Fibroblast of skin of left biceps (primary cell): ENCODE measurements at regions not wholly inside any gene's neighbourhood (a gene's known extent, or its start where the extent isn't known, plus 50 kb on each side); places are given as distances from the start of the nearest gene placed in this dataset.

Experiments
- DNase-seq, 2 experiments: peaks; one replicate each; pipeline ENCODE4 v3.0.0-alpha.2; 2013; ENCODE audit warnings: low read depth in 2 of 2

GRCh38 chr7:38002689-38003088, 82.2 kb downstream of the EPDR1 start:
- DNase-seq = no peak

DNA sequence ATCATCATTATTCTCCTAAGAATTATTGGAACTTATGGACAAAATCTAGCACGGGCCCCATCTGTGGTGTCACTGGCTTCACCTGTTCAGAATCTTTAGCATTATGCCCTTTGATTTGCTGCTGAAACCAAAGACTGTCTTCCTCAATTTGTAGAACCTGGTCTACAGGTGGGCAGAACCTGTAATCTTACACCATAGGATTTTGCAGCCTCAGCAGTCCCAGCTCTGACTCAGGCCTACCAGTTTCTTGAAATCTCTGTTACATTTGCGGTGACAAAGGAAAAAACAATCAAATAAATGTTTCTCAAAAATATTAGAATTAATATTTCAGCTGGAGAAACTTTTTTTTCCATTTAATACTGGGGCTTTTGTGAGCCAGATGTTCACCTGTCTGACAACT, 86.1 kb downstream of the EPDR1 start:
- no peak for DNase-seq

- no peak for DNase-seq
These were observed 86.7 kb downstream of the EPDR1 start for GRCh38 chr7:38007096-38007495.

DNA sequence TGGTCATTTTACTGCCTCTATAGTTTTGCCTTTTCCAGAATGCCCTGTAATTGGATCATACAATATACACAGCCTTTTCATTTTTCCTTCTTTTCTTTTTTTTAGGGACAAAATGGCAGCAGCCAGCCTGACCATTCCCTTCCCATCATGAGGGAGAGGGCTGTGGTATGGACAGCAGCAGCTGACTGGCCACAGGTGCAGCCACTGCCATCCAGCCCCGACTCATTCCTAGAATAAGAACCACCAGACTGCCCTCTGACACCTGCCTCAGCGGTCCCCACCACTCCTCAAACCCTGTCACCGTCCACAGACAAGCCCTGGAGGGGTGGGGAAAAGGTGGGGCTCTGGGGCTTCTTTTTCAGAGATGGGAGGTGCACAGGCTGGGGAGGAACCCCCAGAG, 92.8 kb downstream of the EPDR1 start:
- no peak for DNase-seq

GRCh38 chr7:38016567-38016966, 96.1 kb downstream of the EPDR1 start:
- no peak for DNase-seq

DNA sequence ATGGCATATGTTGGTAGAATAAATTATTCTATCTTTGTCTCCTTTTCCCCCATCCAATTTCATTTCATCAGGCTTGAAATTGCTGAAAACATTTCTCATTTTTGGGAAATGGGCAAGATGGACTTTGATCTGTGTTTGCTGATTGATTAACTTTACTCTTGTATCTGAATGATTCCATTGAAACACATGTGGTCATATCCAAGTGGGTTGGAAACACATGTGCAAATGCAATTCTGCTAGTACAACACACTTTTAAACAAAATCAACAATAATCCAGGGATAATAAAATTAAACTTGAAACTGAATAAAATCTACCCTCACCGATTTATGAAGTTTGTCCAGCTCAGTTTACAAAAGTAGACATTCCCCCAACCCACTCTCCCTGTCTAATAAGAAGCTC, 96.9 kb downstream of the EPDR1 start:
- DNase-seq = no peak

GRCh38 chr7:38020121-38020785, 99.8 kb downstream of the EPDR1 start:
- no peak for DNase-seq

GRCh38 chr7:38021892-38022291, 101.5 kb downstream of the EPDR1 start:
- DNase-seq = no peak

- DNase-seq = no peak
These were observed 105.4 kb downstream of the EPDR1 start for GRCh38 chr7:38025815-38026214.

- DNase-seq = no peak
These were observed 107.5 kb downstream of the EPDR1 start for GRCh38 chr7:38027884-38028455.

GRCh38 chr7:38034062-38034908, 113.8 kb downstream of the EPDR1 start:
- no peak for DNase-seq

DNA sequence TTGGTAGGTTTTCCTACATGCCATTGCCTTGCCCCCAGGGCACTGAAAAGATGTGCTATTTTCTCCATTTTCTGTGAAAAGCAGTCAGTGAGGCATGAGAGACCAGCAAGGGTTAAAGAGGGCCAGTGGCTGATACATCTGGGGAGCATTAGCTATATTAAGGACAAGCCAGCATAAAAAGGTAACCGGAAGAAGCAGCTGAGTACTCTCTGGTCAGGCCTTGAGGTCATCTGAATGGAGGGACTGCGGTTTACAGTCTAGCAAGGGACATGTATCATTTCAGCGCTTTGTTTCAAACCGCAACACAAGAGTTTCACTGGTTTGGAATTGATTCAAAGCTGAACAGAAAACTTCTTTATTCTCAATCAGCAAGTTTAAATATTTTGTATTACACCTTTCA, 120.4 kb downstream of the EPDR1 start:
- DNase-seq = no peak

- DNase-seq = no peak
These were observed 128.4 kb upstream of the STARD3NL start for GRCh38 chr7:38049679-38050078.

DNA sequence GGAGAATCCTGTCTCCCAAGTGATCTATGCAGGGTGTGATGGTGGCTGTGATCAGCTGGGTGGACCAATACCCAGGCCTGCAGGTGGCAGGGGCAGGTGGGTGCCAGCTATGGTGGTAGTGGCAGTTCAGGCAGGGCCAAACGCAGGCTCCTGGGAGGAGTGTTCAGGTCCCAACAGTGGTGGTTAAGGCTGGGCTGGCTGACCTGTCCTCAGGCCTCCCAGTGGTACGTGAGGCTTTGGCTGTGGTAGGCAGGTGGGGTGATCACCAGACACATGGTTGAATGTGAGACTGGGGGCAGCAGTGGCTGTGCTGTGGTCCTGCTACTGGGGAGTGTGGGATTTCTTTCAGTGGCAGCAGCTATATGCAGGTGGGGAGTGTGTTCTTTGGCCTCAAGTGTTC, 126.7 kb upstream of the STARD3NL start:
- no peak for DNase-seq

DNA sequence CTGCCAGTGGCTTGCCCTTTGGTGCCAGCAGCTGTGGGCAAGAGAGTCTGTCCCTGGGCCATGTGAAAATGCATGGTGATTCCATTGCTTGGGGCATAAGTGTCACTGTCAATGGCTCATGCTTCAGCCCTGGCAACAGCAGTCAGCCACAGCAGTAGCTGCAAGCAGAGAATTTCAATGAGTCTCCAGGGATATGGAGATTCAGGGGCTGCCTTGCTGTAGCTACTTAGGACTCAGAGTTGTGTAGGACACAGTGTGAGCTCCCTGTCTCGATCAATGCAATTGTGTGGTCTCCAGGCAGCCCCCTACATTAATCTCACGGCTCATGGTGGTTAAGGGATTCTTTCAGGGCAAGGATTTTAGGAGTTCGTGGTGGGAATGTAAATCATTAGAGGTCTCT, 126.3 kb upstream of the STARD3NL start:
- no peak for DNase-seq

DNA sequence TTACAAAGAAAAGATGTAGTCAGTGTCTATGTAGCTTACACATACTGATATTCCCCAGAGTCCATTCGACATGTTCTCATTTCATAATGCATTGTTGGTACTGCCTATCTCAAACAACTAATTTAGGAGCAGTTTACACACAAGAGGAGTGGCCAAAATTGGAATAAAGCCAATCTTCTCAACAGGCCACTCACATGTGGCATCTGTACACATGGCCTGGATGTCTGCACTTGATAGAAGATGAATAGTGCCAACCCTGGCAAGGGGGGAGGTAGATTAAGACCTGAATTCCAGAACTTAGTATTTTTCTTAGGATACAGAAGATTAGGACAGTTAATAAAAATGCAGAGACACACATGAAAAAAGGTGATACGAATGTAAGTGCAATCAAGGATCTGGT, 125.3 kb upstream of the STARD3NL start:
- DNase-seq = no peak

DNA sequence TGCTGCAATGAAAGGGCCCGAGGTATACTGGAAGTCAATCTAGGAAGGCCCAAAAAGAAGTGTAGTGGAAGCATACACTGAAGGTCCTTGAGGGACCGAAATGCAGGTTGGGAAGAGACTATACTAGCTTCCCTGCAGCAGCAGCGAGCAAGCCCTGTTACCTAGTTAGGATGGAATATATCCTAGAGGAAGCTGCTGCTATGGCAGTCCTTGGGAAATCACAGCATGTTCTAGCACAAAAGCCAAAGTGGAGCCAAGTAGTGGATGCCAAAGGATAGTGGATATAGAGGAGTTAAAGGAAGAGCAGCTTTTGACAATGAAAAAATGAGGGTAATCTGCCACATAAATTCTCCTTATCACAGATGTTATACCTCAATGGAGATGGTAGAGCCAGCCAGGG, 123.8 kb upstream of the STARD3NL start:
- DNase-seq = no peak

DNA sequence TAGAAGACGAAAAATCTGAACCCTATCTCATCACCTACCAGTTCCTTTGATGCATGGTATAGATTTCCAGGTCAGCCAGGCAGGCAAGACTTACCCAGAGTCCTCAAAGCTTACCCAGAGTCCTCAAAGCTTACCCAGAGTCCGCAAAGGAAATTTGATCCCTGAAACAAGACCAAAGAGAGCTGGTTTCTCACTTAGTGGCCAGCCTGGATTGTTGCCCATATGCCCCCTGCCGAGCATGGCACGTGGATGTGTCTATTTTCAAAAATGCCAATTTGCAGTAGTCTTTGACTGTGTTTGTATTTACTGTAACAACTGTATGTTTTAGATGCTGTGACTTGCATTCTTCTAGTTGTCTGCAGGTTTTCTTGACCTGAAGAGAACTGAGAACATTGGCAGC, 120.2 kb upstream of the STARD3NL start:
- no peak for DNase-seq

GRCh38 chr7:38060116-38060515, 117.9 kb upstream of the STARD3NL start:
- no peak for DNase-seq

- DNase-seq = no peak
These were observed 117.4 kb upstream of the STARD3NL start for GRCh38 chr7:38060637-38061036.

DNA sequence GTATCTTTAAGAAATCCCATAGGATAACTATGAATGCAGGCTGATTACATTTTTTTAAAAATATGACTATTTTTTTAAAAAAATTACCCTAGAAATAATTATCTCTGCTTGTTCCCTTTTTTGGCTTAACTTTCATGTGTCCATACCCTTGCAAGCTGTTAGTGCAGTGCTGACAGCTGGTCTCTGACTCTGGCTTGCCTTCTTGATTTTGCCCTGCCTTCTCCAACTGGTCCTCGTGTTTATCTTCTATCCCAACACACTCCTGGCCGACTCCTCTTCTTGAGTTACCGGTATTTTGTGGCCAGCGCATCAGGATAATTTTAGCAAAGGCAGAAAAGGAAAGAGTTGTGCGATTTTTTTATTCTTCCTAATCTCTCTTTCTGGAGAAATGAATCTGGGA, 111.7 kb upstream of the STARD3NL start:
- DNase-seq = no peak

GRCh38 chr7:38068461-38068860, 109.6 kb upstream of the STARD3NL start:
- no peak for DNase-seq

DNA sequence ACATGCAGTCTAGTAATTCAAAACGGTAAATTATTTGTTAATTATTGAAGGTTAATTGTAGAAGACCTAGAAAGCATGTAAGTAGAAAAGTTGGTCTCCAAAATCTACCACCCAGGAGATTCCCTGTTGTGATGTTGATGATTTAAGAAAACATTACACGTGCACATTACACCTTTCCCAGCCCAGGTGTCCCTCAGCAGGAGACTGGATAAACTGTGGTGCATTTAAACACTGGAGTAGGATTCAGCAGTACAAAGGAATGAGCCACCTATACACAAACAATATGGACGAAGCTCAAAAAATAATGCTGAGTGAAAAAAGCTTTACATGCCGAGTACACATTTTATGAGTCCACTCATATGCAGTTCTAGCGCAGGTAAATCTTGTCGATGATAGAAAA, 109.0 kb upstream of the STARD3NL start:
- no peak for DNase-seq
